NCI-H1105 (cell line): ENCODE measurements at regions not wholly inside any gene's neighbourhood (a gene's known extent, or its start where the extent isn't known, plus 50 kb on each side); places are given as distances from the start of the nearest gene placed in this dataset.
"Not testable (repeated sequence)": the region's sequence is repeated elsewhere in the genome, so short reads cannot be mapped to it uniquely, and the experiment has no call there.

Experiments used
- DNase-seq: peaks from one replicate; lab custom pipeline; 2025; lab: John Stamatoyannopoulos, UW

DNA sequence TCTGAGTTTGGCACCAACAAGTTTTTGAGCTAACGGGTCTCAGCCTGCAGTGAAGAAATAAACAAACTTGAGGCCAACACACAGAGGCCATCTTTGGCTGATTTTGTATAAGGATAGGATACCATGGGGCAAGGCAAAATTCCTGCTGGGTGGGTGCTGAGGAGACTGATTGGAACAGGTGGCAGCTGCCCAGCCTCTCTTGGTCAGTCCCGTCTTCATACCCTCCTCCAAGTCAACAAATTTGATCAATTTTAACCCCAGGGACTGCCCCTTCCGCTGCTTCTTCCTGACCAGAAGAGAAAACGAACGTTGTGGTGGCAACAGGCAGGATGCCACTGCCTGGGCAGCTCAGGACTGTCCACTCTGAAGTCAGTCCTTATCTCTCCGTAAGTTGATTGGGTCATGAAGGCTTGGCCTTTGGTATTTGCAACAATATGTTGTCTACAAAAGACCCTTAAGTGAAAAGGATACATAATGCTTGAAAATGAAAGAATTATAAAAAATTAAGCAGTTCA is 139.3 kb downstream of the SPP2 start:
- no peak for DNase-seq

DNA sequence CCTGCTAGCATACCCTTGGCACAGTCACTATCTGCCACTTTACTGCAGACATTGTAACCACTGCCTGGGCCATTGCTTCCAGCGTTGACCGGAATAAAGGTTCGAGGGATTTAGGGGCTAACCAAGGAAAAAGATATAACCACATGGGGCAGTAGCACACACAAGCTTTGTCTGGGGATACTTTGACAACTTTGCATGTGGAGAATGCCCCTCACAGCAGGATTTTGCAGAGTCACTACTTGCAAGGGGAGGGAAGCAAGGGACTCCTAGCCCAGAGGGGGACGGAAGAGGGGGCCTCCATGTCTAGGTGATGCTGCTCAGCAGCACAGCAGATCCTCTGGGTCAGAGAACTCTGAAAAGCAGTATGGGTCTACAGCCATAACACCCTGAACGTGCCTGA is 138.7 kb downstream of the SPP2 start:
- no peak for DNase-seq

DNA sequence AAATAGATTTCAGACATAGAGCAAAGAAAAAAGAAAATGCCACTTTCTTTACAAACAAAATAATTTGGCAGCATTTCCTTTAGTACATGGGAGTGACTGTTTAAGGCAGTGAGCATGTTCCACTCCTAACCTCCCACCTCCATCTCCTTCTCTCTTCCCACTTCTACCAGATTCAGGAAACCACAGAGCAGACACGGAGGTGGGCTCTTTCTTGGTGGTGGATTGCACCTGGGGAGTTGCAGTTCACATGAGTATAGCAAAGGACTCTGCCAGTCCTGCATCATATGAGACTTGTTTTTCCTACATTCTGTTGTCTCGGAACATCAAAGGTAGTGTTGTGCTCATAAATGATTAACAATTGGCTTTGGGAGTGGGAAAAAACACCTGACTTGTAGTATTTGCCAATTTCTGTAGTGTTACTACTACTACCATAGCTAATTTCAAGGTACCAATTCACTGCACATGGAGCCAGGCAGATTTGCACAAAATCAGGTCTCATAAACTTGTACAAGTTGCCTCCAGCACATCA is 137.2 kb downstream of the SPP2 start:
- DNase-seq, result no peak

DNA sequence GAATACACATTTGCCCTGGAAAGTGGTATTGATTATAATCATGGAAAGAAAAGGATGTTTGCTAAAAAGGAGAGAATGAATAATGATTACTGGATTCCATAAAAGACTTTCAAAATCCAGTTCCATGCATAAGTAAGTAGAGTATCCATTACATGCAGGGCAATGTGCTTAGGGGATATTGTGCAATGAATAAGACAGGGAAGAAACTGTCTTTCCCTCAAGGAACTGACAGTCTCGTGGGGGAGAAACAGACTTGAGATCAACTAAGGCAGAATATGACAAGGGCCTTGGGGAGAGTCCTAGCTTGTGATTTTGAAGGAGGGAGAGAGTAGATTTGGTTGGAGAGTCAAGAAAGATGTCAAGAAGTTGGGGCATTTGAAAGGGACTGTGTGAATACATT is 130.6 kb downstream of the SPP2 start:
- DNase-seq, result no peak

DNA sequence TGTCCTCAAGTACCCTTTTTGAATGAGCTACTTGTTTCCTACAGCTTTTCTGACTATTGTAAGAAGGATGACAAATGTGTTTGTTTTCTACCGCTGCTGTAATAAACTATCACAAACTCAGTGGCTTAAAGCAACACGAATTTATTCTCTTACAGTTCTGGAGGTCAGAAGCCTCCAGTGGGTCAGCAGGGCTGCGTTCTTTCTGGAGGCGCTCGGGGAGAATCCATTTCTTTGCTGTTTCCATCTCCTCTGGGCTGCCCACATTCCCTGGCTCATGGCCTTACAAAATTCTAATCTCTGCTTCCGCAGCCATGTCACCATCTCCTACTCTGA is 128.5 kb downstream of the SPP2 start:
- DNase-seq, result no peak

DNA sequence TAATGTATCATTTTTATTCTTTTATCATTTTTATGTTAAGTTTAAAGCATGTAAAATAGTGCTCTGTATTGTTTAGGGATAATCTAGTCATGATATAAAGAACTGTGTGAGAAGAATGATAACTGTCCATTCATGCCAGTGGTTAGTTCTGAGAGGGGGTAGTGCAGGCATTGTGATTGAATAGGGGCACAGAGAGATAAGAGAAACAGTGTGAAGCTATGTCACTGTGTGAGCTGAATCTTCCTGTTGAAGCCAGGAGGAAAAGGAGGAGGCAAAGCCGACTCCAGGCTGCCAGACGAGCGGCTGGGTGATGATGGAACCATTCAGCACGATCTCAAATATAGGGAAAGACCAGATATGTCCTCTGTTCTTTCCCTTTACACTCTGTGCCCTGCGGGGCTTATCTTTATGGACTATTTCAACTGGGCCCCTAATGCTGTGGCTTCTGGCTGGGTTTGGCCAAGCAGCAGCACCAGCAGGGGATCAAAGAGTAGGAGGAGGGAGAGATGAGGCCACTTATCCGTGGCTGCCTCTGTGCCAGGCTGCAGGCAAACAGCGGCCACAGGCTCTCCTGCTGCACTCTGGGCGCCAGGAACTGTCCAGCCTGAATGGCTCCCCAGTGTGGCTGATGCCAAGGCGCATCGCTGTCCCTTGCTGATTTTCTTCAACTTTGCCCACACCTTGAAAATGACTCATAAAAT is 128.0 kb downstream of the SPP2 start:
- DNase-seq, result no peak

DNA sequence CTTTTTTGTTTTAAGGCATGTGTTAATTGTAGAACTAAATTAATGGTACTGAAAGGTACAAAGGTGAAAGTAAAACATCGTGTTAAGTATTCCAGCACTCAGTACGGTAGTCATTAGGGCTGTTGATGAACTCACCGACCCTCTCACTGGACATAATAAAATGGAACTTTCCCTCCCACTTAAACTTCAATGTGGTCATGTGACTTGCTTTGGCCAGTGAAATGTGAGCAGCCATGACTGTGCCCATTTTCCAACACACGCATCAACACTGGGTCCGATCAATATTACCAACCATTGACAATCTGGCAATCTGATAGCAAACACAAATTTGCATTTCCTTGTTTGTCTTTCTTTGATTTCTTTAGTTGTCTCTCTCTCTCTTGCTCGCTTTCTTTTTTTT is 125.1 kb downstream of the SPP2 start:
- DNase-seq, result no peak

DNA sequence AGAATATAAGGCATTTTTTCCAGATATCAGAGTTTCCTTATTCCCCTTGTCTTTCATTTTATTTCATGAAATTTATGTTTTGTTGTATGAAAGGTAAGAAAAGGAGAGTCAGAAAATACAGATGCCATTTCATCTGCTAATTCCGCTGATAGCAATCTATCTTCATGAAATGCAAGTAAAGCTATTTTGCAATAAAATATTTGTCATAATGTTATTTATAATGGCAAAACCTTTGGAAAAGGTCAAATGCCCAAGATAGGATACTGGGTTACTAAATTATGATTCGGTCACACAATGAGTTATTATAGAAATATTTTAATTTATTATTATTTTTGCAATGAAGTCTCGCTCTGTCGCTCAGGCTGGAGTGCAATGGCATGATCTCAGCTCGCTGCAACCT is 124.2 kb downstream of the SPP2 start:
- DNase-seq, result no peak

DNA sequence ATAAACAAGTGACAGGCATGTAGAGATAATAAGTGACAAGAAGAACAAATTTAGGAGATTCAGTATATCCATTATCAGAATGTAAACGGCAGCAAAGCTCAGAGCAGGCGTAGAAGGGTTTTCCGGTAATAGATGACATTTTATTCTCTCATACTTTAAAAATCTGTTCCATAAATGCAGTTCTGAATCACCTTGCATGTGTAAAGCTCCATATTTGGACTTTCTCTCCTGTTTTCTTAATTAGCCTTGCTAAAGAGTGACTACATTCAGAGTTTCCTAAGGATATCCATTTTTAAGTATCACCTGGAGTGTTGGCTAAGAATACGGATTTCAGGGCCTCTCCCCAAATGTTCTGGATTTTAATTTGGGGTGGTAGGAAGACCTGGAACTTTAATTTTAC is 122.0 kb downstream of the SPP2 start:
- DNase-seq, result no peak

DNA sequence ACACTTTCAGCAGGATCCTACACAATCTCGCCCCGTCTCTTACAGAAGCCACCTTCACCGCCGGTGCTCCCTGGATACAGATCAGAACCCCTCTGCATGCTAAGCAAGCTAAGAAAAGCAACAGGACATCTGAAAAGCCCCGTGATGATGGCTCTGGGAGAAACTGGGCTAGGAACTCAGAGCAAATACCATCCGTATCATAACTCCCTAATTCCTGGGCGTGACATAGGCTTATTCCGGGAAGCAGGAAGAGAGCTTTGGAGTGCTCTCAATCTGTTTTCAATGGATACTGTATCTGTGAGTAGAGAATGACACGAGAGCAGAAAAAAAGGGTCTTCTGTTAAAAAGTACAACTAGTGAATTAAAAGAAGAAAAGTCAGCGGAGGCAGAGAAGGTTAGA is 121.6 kb downstream of the SPP2 start:
- no peak for DNase-seq

DNA sequence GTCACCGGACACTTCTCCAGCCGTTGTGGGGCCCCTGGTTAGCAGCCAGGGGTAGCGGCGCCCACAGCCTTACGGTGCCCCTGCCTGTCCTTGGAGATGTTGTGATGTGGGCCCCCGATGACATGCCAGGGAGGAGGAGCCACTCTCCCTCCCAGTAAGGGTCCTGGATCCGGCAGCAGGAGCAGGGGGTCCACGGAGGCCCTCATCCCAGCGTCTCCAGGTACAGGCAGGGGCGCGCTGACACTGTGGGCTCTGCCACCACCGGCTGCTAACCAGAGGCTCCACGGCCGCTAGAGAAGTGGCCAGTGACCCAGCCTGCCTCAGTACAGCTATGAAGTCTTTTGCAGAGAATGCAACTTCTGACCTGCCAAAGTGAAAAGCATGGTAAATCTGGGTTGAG is 121.2 kb downstream of the SPP2 start:
- no peak for DNase-seq

DNA sequence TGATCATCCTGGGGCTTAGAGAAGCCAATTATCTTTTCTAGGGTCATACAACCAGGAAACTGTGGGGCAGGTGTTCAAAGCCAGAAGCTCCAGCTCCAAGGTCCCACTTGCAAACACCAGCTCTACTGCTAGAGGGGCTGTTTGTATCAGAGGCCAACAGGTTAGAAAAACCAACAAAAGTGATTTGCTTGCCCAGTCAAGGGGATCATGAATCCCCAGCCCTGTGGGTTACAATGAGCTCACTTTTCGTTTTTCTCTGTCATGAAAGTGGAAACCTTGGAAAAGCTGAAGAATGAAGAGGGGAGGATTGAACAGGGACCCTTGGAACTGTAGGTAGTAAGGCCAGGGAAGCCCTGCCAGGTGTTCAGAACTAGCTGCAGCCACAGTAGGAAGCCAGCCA is 119.2 kb downstream of the SPP2 start:
- no peak for DNase-seq

DNA sequence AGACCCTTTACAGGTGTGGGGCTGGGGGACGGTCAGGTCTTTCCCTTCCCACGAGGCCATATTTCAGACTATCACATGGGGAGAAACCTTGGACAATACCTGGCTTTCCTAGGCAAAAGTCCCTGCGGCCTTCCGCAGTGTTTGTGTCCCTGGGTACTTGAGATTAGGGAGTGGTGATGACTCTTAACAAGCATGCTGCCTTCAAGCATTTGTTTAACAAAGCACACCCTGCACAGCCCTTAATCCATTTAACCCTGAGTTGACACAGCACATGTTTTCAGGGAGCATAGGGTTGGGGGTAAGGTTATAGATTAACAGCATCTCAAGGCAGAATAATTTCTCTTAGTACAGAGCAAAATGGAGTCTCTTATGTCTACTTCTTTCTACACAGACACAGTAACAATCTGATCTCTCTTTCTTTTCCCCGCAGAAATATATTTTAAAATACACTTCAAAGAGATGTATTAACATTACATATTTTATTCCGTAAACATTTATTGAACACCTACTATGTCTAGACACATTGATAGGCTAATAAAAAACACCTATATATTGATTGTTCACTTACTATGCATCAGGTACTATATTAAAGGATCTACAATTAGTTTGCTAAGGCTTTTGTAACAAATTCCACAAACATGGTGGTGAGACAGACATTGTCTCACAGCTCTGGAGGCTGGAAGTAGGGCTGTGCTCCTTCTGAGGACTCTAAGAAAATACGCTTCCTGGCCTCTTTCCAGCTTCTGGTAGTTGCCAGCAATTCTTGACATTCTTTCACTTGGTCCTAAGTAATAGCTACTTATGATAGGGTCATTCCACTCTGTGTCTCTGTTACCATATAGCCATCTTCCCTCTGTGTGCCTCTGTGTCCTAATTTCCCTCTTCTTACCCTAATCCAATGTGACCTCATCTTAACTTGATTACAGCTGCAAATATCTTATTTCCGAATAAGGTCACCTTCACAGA is 118.4 kb downstream of the SPP2 start:
- DNase-seq, result not testable (repeated sequence)

DNA sequence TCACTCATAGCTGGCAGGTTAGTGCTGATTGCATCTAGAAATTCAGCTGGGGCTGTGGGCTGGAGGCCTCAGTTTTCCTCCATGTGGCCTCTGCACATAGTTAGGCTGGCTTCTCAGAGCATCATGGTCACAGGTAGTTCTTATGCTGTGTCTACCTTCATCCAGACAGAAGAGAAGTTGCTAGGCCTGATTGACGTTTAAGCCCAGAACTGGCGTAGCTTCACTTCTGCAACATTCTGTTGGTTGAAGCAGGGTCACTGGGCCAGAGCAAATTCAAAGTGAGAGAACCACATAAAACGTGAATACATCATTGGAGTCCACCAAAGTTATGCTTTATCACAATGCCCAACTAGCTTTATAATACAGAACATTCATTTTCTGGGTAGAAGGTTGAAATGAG is 116.0 kb downstream of the SPP2 start:
- no peak for DNase-seq

DNA sequence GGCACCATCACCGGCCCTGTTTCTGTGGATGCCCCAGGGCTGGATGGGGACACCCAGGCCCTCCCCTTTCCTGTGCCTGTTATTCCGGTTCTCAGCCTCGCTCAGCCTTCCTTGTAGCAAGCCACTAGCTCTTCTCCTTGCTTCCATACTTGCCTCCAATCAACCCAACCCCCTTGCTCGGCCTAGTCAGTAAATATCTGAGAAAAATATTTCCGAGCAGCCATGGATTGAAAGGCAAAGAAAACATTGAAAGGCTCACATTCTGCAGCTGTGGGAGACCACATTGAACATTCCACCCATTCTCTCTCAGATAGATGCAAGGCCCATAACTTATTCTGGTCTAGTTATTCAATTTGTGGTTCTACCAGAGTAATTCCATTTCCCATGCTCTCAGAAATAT is 114.9 kb downstream of the SPP2 start:
- no peak for DNase-seq

DNA sequence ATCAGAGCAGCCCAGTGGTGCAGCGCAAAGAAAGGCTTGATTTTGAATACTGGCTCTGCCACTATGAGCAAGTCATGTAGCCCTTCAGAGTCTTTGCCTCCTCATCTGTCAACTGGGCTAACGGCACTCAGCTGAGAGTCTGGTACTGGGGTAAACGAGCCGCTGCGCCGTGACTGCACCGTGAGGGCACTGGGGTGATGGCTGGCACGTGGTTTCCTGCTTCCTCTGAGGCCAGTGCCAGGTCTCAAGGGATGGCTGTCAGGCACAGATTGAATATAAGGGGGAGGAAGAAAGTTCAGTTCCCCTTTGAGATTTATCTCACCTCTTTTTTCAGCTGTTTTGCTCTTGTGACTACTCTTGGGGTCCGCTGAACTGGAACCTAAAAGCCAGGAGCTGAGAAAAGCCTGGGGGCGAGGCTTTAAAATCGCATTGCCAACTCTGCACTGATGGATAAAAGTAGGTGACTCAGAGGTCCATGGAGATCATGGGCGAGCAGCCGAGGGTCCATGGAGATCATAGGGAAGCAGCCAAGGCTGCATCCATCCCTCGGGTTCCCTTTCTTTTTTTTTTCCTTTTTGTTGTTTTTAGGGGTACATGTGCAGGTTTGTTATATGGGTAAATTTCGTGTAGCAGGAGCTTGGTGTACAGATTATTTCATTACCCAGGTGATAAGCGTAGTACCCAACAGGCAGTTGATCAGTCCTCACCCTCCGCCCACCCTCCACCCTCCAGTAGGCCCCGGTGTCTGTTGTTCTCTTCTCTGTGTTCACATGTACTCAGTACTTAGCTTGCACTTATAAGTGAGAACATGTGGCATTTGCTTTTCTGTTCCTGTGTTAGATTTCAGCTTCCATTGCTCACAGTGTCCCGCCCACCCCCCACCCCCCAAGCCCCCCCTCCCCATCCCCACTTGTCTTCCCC is 114.3 kb downstream of the SPP2 start:
- DNase-seq, result no peak

DNA sequence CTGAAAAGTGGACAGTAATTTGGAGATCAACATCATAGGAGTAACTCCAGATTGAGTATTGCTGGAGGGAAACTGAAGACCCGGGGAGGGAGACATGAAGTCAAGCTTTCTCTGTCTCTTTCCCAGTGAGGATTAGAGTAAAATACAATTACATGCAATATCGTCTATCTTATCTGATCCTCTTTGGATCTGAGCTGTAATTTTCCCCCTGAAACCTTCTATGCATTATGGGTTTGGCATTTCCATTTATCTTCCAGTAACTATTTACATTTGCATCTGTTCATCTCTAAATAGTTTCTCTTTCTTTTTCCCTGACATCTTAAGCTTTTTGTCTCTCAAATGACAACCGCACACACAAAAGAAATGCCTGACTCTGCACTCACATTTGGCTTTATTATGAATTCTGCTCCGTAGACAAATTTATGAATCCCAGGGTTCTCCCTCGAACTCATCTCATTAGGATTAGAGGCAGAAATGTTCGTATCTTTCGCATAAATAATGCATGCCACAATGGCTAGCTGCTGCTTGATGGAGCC is 113.1 kb downstream of the SPP2 start:
- DNase-seq, result no peak

DNA sequence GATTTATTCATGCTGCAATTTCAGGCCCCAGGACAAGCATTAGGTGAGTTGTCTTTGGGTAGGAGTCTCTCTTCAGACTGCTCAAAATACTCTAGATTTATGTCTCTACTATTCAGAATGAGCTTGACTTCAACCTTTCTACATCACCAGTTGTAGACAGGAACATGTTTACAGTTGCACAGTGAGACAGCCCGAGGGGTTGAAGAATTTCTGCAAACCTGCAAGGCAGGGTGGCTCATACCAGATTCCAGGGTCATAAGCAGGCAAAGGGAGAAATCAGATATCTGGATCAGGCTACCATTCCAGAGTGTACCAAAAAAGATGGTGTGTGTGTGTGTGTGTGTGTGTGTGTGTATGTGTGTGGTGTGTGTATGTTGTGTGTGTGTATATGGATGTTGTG is 112.4 kb downstream of the SPP2 start:
- no peak for DNase-seq

DNA sequence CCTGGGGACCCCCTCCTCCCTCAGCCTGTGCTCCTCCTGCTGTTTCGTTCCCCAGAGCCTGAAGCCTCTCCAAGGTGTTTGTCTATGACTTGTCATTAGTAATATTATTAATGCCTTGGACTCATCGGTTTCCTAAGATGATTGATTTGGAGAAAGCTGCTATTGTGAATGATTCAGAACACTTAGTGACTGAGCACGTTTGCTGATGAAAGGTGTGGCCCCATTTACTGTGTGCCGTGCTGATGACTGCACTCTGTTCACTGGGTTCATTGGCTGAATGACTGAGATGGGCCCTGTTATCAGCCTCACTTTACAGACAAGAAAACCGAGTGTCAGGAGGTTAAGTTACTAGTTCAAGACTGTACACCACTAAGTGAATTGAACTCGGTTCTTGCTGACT is 111.4 kb downstream of the SPP2 start:
- no peak for DNase-seq

DNA sequence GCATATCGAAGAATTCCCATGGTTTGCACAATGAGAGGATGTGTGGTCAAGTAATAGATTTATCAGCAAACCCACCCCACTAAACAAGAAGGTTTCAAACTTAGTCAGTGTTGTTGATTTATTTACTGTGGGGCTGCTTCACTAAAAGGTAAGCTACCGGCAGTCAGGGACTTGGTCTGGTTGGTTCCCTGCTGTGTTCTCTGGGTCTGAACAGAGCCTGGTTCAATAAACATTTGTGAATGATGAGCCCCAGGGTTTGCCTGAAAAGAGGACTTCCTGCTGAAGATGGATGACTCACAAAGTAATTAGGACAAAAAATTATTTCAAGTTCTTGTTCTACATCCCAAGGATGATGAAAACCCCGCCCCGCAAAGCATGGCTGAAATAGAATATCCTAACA is 108.3 kb downstream of the SPP2 start:
- DNase-seq, result no peak

DNA sequence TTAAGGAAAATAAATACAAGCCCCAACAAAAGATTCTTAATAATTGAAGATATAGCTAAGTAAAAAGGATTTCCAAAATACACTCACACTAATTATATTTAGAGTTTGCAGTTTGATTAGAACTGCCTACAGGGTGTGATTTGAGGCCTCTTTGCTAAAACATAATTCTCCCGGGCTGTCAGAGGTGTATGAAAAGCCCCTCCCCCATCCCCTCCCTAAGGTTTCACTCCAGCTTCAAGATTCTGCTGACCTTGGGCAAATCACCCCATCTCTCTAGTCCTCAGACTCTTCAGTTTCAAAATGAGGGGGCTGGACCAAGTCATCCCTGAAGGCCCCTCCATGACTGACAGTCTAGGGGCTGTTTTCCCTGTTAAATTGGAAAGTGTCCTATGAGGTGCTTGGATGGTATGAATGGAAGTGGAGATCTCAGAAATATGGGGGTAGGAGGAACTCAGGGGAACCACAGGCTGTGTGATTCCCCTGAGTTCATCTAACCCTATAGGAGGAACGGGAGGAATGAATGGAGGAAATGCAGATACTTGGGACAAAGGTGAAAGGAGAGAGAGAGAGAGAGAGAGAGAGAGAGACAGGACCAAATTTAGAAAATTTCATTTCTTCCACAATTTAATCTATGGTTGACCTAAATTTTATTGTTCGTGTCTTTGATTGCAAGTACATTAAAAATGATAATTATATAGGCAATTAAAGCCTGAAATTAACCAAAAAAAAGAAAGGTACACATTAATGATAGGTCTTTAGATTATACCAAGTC is 107.5 kb downstream of the SPP2 start:
- DNase-seq, result no peak
